Coronary artery (tissue), 2 donors: ENCODE measurements at regions not wholly inside any gene's neighbourhood (a gene's known extent, or its start where the extent isn't known, plus 50 kb on each side); places are given as distances from the start of the nearest gene placed in this dataset.
"Not testable (repeated sequence)": the region's sequence is repeated elsewhere in the genome, so short reads cannot be mapped to it uniquely, and the experiment has no call there.

Experiments used
- DNase-seq: peaks from one replicate; pipeline ENCODE4 v3.0.0-alpha.2; 2017; ENCODE audit warnings: low spot score
- H3K27ac ChIP-seq, 2 donors: fragments of 200-600 bp; sonication (generic); one replicate each; pipeline ENCODE4 v1.5.1; 2016 to 2019
- H3K4me3 ChIP-seq: fragments of 200-600 bp; sonication (generic); 2 replicates; pipeline ENCODE4 v1.5.1; 2016; ENCODE audit warnings: mild to moderate bottlenecking, moderate library complexity
- CTCF ChIP-seq: fragments of 200-600 bp; sonication (generic); IDR thresholded peaks from one replicate; pipeline ENCODE4 v1.5.1; 2019; ENCODE audit warnings: antibody characterized with exemption

DNA sequence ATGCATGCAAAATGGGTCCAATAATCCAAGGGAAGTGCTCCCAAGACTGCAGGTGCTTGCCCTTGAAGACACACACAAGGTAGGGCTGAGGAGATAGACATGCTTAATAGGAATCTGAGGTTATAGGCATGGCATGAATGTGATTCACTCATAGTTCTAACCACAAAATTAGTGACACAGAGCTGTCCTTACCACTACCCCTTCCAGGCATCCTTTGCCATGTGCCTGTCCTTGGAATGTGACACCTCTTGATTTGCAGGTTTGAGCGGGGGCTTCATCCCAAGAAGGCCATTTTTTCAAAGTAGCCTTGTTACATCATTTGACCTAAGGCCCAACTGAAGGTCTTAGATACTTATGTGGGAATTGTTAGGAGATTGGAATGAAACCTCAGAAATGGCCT, 112.5 kb downstream of the CCNG2 start:
- H3K27ac ChIP-seq, result no peak overlapping the region
- DNase-seq, result no peak
- TF ChIP-seq CTCF, result no peak
- no peak overlapping the region for H3K4me3 ChIP-seq

DNA sequence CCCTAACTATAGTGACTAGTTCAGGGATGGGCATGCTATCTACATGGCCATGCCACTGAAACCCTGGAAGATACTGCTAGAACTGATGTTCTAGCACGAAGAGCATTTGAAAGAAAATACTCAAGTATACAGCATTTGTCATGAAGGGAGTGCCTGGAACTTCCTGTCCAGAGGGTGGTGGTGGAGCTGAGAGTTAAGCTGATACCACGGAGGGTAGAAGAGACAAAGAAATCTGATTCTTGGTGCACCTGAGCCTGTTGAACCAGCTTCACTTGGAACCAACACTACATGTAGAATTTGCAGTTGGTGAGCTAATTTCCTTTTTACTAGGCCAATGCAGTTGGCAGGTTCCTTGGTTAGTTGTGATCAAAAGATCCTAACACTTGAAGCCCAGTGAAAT, 116.4 kb downstream of the CCNG2 start:
- Histone ChIP-seq H3K27ac (no peak overlapping the region), H3K4me3 (no peak overlapping the region)
- TF ChIP-seq CTCF, result no peak
- no peak for DNase-seq

GRCh38 chr4:77279114-77279513, 122.1 kb downstream of the CCNG2 start:
- not testable (repeated sequence) for DNase-seq, H3K27ac ChIP-seq

DNA sequence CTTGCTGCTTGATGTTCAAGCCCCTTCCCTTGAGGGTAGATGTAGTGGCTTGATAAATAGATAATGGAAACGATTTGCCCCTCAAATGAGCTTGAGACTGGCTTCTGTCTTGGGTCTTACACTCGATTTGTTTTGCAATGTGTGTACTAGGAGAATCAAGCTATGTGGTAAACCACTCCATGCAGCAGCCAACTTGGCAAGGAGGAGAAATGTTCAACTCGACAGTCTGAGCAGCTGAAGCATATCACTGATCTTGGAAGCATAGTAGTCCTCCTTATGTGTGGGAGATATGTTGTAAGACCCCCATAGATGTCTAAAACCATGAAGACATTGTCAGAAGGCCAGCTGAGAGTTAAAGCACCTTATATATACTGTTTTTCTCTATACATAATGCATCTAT, 125.3 kb downstream of the CCNG2 start:
- TF ChIP-seq CTCF, result no peak
- no peak for DNase-seq

More at GRCh38 chr4:77279114-77279513, 122.1 kb downstream of the CCNG2 start:
- not testable (repeated sequence) for H3K4me3 ChIP-seq

GRCh38 chr4:77284036-77284435, 127.0 kb downstream of the CCNG2 start:
- DNase-seq, result no peak
- no peak for TF ChIP-seq CTCF
- Histone ChIP-seq H3K4me3 (no peak overlapping the region), H3K27ac (no peak overlapping the region)

More for the DNA sequence above, 125.3 kb downstream of the CCNG2 start:
- no peak overlapping the region for H3K4me3 ChIP-seq
- H3K27ac ChIP-seq, result no peak overlapping the region

GRCh38 chr4:77286906-77287305, 129.9 kb downstream of the CCNG2 start:
- H3K27ac ChIP-seq, result no peak overlapping the region

GRCh38 chr4:77293426-77293825, 136.4 kb downstream of the CCNG2 start:
- TF ChIP-seq CTCF, result no peak
- no peak for DNase-seq
- Histone ChIP-seq H3K27ac (no peak overlapping the region), H3K4me3 (no peak overlapping the region)

More at GRCh38 chr4:77286906-77287305, 129.9 kb downstream of the CCNG2 start:
- DNase-seq, result no peak
- no peak for TF ChIP-seq CTCF
- H3K4me3 ChIP-seq, result no peak overlapping the region

DNA sequence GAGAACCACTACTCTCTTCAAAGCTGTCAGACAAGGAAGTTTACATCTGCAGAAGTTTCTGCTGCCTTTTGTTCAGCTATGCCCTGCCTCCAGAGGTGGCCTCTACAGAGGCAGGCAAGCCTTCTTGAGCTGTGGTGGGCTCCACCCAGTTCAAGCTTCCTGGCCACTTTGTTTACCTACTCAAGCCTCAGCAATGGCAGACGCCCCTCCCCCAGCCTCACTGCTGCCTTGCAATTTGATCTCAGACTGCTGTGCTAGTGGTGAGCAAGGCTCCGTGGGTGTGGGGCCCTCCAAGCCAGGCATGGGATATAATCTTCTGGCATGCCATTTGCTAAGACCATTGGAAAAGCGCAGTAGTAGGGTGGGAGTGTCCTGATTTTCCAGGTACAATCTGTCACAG, 144.0 kb downstream of the CCNG2 start:
- not testable (repeated sequence) for H3K27ac ChIP-seq, H3K4me3 ChIP-seq, DNase-seq
